ENCODE measurements at regions not wholly inside any gene's neighbourhood (a gene's known extent, or its start where the extent isn't known, plus 50 kb on each side); places are given as distances from the start of the nearest gene placed in this dataset.

GRCh38 chrX:7214251-7214650 lies 66.3 kb upstream of the PUDP start:
- no peak for TF ChIP-seq POLR2A (IDR thresholded peaks at IDR 0.05)
- TF ChIP-seq CTCF (IDR thresholded peaks at IDR 0.05): no peak
